ENCODE measurements at regions not wholly inside any gene's neighbourhood (a gene's known extent, or its start where the extent isn't known, plus 50 kb on each side); places are given as distances from the start of the nearest gene placed in this dataset.

DNA sequence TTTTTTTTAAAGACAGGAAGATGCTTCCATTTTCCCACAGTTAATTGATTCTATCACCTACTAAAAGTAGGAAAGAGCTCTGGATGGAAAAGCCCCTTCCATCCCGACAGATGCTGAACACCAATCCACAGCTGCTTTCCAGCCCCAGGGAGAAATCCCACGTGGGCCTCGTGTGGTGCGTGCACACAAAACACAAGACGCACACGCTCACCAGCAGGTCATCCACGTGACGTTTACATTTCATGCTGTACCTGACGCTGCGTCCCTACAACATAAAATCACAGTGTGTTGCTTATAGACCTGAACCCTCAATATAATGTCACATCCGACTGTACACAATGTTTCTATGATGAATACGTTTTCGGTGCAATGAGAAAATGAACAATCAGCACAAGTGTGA is 50.2 kb upstream of the DACT2 start:
- Mint-ChIP-seq H3K9me3 (no peaks in the 10 kb centered on the region), H3K27me3 (ENCODE audit: insufficient read depth) (peaks cover 3% of the 10 kb centered on the region), H3K36me3 (ENCODE audit: low read depth) (no peaks in the 10 kb centered on the region), H3K4me1 (ENCODE audit: low read depth) (no peaks in the 10 kb centered on the region), H3K27ac (no peak overlapping the region), H3K4me3 (no peak overlapping the region)
- no peak for DNase-seq (ENCODE audit: low spot score)
- intact Hi-C loops (cut with micrococcal nuclease) = no loop called here

DNA sequence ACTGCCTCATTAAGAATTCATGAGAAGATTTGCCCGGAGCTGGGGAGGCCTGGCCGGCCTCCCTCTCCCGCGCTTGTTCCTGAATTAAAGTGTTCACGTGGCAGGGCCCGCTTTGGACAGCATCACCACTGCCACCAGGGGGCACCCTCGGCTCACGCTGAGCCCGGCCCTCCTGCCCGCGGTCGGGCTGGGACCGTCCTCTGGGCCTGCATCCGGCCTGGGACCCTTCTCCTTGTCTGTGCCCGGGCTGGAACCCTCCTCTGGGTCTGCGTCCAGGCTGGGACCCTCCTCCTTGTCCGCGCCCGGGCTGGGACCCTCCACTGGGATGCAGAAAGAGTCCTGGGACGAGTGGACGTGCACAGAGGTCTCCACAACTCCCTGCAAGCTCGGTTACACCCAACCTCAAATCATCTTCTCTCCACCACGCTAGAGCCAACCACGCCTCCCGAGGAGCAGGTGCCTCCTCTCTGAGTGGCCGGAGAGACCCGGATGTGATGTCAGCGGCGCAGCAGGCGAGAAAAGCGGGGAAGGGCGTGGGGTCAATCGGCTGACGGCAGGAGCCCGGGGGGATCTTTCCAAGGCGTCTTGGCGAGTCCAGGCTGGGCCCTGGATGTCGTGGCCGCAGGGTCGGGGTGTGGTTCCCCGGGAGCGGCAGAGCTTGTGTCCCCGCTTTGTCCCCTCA is 50.9 kb upstream of the DACT2 start:
- peak; percentile 23 for DNase-seq (ENCODE audit: low spot score)
- intact Hi-C loops (cut with micrococcal nuclease) = no loop called here
- Mint-ChIP-seq H3K27ac (no peak overlapping the region), H3K36me3 (ENCODE audit: low read depth) (no peaks in the 10 kb centered on the region), H3K27me3 (ENCODE audit: insufficient read depth) (peaks cover 3% of the 10 kb centered on the region), H3K9me3 (no peaks in the 10 kb centered on the region), H3K4me1 (ENCODE audit: low read depth) (no peaks in the 10 kb centered on the region), H3K4me3 (no peak overlapping the region)

DNA sequence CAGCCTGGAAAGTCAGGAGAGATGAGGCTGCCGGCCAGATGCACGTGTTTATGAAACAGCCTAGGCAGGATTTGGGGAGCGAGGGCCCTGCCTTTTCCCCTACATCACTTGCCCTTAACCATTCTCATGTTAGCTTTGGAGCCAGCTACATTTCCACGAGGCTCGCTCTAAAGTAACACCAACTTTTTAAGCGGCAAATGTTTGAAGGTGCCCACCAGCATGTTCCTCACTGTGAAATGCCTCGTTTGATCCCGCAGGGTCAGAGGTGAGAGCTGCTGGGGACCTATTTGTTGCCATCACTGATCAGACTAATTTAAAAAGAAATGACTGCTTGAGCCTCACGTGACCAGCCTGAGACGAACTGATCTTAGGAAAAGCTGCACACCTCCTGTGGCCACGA is 51.6 kb upstream of the DACT2 start:
- H3K27ac Mint-ChIP-seq = no peak overlapping the region
- H3K4me3 Mint-ChIP-seq = no peak overlapping the region

DNA sequence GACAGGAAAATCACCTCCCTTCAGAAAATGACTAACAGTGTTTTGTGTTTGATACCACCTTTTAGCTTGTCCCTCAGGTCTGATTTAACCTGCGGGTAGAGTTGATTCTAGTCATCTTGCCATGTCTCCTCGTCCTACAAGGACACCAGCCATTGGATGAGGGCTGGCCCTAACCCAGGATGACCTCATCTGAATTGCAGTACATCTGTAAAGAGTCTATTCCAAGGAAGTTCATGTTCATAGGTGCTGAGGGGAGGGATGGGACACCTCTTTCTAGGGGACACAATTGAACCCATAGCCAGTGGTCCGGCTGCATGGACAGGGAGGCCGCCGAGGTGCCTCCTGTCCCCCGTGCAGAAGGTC is 52.0 kb upstream of the DACT2 start:
- H3K4me1 Mint-ChIP-seq (ENCODE audit: low read depth) = no peaks in the 10 kb centered on the region
- H3K27me3 Mint-ChIP-seq (ENCODE audit: insufficient read depth) = peaks cover 3% of the 10 kb centered on the region
- no peak overlapping the region for H3K4me3 Mint-ChIP-seq
- DNase-seq (ENCODE audit: low spot score) = no peak
- H3K36me3 Mint-ChIP-seq (ENCODE audit: low read depth) = no peaks in the 10 kb centered on the region
- H3K27ac Mint-ChIP-seq = no peak overlapping the region
- H3K9me3 Mint-ChIP-seq = no peaks in the 10 kb centered on the region
- intact Hi-C loops (cut with micrococcal nuclease) = no loop called here

More for the DNA sequence above, 51.6 kb upstream of the DACT2 start:
- Mint-ChIP-seq H3K9me3 (no peaks in the 10 kb centered on the region), H3K27me3 (ENCODE audit: insufficient read depth) (peaks cover 3% of the 10 kb centered on the region), H3K36me3 (ENCODE audit: low read depth) (no peaks in the 10 kb centered on the region), H3K4me1 (ENCODE audit: low read depth) (no peaks in the 10 kb centered on the region)
- intact Hi-C loops (cut with micrococcal nuclease) = no loop called here
- no peak for DNase-seq (ENCODE audit: low spot score)

DNA sequence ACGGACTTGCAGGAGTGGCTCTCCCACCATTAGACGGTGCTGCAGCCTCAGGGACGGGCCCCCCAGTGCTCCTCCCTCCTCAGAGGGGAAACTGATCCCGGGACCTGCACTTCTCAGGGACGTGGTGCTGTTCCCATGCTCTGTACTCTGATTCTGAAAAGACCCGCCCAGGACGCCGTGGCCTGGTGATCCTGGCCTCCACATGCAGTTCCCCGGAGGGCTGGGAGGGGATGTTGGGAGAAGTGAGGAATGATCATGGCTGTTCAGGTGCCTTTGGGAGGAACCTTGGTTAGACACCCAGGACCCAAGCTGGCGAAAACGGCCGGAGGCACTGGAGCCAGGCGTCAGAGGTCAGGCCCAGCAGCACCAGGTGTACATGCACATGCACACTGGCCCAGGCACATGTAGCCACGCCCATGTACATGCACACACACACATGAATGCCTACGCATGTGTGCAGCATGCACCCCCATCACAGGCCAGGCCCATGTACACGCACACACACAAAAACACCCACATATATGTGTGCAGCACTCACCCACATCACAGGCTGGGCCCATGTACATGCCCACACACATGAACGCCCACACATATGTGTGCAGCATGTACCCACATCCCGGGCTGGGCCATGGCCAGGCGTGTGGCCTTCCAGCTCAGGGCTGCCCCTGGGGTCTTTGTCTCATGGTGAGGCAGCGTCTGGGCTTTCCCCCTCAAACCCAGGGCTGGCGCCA is 52.6 kb upstream of the DACT2 start:
- Mint-ChIP-seq H3K4me3 (no peak overlapping the region), H3K9me3 (no peaks in the 10 kb centered on the region), H3K36me3 (ENCODE audit: low read depth) (no peaks in the 10 kb centered on the region), H3K4me1 (ENCODE audit: low read depth) (no peaks in the 10 kb centered on the region), H3K27me3 (ENCODE audit: insufficient read depth) (peaks cover 3% of the 10 kb centered on the region), H3K27ac (no peak overlapping the region)
- DNase-seq (ENCODE audit: low spot score) = no peak
- intact Hi-C loops (cut with micrococcal nuclease) = no loop called here

DNA sequence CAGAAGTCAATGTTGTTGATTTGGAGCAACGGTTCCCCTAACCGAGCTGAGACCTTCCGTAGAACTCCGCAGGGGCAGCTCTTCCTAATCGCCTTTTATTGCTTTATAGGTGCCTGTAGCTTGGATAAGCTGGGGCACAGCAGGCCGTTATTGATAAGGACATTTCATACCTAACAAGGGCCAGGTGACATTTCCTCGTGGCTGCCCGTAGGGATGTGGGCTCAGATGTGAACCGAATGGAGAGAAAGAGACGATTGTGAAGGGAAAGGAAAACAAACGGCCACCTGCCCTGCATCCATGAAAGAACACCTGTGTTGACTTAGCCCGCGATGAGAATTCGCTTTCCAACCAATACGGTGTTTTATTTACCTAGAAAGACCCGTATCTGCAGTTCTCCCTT is 53.3 kb upstream of the DACT2 start:
- no peak overlapping the region for H3K4me3 Mint-ChIP-seq

DNA sequence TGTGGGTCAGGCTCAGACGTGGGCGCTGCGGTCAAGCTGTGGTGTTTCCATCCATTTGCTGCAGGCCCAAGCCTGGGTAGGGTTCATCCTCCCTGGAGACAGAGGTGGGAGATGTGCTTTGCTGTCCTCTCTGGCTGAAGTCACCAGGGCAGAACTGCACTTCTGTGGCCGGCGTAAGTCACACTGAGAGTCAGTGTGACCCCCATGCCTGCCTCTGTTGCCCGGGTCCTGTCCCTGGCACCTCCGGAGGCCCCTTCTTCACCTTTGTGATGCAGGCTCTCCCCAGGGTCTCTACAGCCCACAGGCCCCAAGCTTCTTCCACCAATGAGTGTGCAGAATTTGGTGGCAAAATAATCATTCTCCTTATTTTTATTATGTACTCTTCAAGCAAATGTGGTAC is 53.8 kb upstream of the DACT2 start:
- Mint-ChIP-seq H3K27me3 (ENCODE audit: insufficient read depth) (no peaks in the 10 kb centered on the region), H3K9me3 (peaks cover 12% of the 10 kb centered on the region), H3K36me3 (ENCODE audit: low read depth) (no peaks in the 10 kb centered on the region), H3K27ac (no peak overlapping the region), H3K4me3 (no peak overlapping the region), H3K4me1 (ENCODE audit: low read depth) (no peaks in the 10 kb centered on the region)
- intact Hi-C loops (cut with micrococcal nuclease) = no loop called here
- DNase-seq (ENCODE audit: low spot score) = no peak

More for the DNA sequence above, 53.3 kb upstream of the DACT2 start:
- H3K27ac Mint-ChIP-seq = no peak overlapping the region
- no peaks in the 10 kb centered on the region for H3K4me1 Mint-ChIP-seq (ENCODE audit: low read depth)
- no peak for DNase-seq (ENCODE audit: low spot score)
- peaks cover 7% of the 10 kb centered on the region for H3K9me3 Mint-ChIP-seq
- no peaks in the 10 kb centered on the region for H3K36me3 Mint-ChIP-seq (ENCODE audit: low read depth)
- intact Hi-C loops (cut with micrococcal nuclease) = no loop called here
- no peaks in the 10 kb centered on the region for H3K27me3 Mint-ChIP-seq (ENCODE audit: insufficient read depth)

DNA sequence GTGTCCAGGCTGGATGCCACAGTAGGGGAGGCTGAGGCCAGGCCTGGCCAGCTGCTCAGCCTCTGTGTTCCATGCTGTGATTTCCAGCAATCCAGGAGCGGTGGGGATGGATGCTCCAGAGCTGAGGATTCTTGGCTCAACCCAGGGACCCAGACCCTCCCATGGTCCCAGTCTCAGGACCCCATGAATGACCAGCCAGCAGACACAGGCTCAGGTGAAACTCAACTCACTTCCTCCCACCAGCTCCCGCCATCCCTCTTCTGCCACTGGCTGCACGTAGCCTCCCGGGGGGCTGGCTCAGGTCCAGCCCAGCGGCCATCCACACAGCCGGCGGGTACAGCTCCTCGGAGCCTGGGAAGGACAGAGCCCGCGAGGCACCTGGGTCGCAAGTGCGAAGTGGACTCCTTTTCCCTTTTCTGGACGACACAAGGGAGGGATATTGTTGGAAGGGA is 54.5 kb upstream of the DACT2 start:
- Mint-ChIP-seq H3K36me3 (ENCODE audit: low read depth) (no peaks in the 10 kb centered on the region), H3K27me3 (ENCODE audit: insufficient read depth) (no peaks in the 10 kb centered on the region), H3K9me3 (peaks cover 12% of the 10 kb centered on the region), H3K27ac (no peak overlapping the region), H3K4me3 (no peak overlapping the region), H3K4me1 (ENCODE audit: low read depth) (no peaks in the 10 kb centered on the region)
- no peak for DNase-seq (ENCODE audit: low spot score)
- intact Hi-C loops (cut with micrococcal nuclease) = no loop called here

DNA sequence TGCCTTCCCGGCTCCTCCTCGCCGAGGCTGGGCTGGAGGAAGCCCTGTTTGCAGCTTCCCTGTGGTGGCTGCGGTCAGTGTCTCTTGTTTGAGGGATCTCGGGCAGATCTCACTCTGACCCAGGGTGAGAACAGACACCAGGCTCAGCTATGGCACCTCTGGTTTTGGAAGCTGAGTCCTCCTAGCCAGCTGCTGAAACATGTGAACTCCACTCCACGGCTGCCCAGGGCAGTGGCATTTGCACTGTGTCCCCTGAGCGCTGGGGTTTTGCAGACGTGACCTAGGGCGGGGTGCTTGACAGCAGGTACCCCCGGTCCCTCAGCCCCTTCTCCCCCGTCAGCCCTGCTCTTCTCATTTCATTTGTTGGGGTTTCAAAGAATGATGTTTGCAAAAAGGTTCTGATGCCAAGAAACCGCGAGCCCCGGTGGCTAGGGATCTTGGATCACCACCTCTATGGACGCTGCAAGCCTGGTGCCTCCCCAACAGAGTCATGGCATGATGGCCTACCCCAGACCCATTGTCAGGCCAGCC is 55.0 kb upstream of the DACT2 start:
- DNase-seq (ENCODE audit: low spot score) = no peak
- intact Hi-C loops (cut with micrococcal nuclease) = no loop called here

DNA sequence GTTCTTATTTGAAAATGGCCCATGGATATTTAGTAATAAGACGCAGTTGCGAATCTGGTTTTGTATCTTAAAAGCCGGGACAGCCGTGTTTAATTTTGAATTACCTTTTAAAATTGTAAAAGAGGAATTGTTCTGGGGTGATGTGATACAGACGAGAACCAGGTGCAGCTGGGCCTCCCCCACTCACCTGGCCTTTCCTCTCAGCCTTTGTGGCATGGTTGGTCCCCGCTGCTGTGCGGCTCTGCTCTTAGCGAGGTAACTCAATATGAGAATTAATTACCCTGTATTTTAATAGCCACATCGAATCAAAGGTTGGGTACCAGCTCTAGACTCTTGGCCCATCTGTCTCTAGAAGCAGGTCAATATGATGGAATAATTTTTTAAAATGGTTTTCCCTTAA is 56.5 kb upstream of the DACT2 start:
- H3K4me1 Mint-ChIP-seq (ENCODE audit: low read depth) = no peaks in the 10 kb centered on the region
- intact Hi-C loops (cut with micrococcal nuclease) = no loop called here
- no peaks in the 10 kb centered on the region for H3K27me3 Mint-ChIP-seq (ENCODE audit: insufficient read depth)

More for the DNA sequence above, 55.0 kb upstream of the DACT2 start:
- Mint-ChIP-seq H3K9me3 (peaks cover 12% of the 10 kb centered on the region), H3K36me3 (ENCODE audit: low read depth) (no peaks in the 10 kb centered on the region), H3K4me3 (no peak overlapping the region), H3K27me3 (ENCODE audit: insufficient read depth) (no peaks in the 10 kb centered on the region), H3K27ac (no peak overlapping the region), H3K4me1 (ENCODE audit: low read depth) (no peaks in the 10 kb centered on the region)

DNA sequence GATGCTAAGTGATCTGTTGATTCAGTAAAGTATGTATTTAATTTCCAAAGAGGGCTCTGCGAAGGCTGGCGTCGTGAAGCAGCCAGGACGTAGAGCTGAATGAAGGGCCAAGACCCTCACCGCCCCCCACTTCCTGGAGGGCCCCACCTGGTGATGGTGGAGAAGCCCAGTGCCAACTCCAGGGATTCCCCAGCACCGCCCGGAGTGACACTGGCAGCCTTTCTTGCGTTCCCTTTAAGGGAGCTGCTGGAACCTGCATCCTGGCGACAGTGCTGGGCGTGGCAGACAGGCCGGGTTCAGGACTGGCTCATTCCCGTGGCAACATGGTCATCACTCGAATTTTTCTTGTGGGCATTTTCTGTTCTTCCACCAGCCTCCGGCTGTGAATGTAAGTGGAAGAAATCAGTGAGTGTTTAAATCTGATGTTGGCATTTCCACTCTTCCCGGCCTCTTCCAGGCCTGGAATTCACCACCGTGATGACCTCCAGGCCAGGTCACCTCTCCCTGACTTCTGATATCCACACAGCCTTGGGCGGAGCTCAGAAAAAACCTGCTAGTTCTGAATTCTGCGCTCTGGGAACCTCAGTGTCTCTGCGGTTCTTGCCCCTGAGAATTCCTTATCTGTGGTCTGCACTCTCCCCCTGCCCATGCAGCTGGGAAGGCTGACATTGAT is 57.4 kb upstream of the DACT2 start:
- Mint-ChIP-seq H3K4me1 (ENCODE audit: low read depth) (no peaks in the 10 kb centered on the region), H3K27me3 (ENCODE audit: insufficient read depth) (no peaks in the 10 kb centered on the region), H3K4me3 (no peak overlapping the region), H3K9me3 (peaks cover 20% of the 10 kb centered on the region), H3K27ac (no peak overlapping the region), H3K36me3 (ENCODE audit: low read depth) (peaks cover 2% of the 10 kb centered on the region)
- intact Hi-C loops (cut with micrococcal nuclease) = no loop called here
- no peak for DNase-seq (ENCODE audit: low spot score)

More for the DNA sequence above, 56.5 kb upstream of the DACT2 start:
- H3K27ac Mint-ChIP-seq = no peak overlapping the region
- peaks cover 2% of the 10 kb centered on the region for H3K36me3 Mint-ChIP-seq (ENCODE audit: low read depth)
- no peak overlapping the region for H3K4me3 Mint-ChIP-seq
- DNase-seq (ENCODE audit: low spot score) = no peak
- peaks cover 20% of the 10 kb centered on the region for H3K9me3 Mint-ChIP-seq

DNA sequence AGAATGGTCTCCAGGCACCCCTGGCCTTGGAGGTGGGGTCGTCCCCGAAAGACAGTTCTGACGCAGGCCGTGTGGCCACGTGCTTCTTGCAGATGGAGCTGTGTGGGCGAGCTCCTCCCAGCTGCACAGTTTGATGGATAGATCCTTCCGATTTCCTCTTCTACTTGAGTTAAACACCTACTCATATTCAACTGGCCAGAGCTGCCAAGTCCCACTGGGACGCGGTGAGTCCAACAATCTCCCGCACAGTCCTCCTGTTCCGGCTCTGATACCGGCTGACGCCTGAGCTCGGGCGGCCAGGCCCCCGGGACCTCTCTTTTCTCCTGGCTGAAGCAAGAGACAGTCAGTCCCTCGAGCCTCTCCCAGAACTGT is 57.9 kb upstream of the DACT2 start:
- intact Hi-C loops (cut with micrococcal nuclease) = no loop called here
- H3K36me3 Mint-ChIP-seq (ENCODE audit: low read depth) = peaks cover 2% of the 10 kb centered on the region

More for the DNA sequence above, 57.9 kb upstream of the DACT2 start:
- Mint-ChIP-seq H3K4me3 (no peak overlapping the region), H3K27ac (no peak overlapping the region), H3K27me3 (ENCODE audit: insufficient read depth) (no peaks in the 10 kb centered on the region), H3K9me3 (peaks cover 20% of the 10 kb centered on the region), H3K4me1 (ENCODE audit: low read depth) (no peaks in the 10 kb centered on the region)
- no peak for DNase-seq (ENCODE audit: low spot score)

Measured in activated T-helper 1 cell treated with anti-CD3 and anti-CD28 coated beads, Interleukin-12 subunit alpha, Interleukin-12 subunit beta, Interleukin-2, Interleukin-4 antibody, amounts not matched to agents 30 ng/mL and 10 ng/mL and 1 ng/mL, durations not matched to agents 14 hours and 24 hours and 36 hours (primary cell).